Smooth muscle cell (in vitro differentiated cells): ENCODE measurements at regions not wholly inside any gene's neighbourhood (a gene's known extent, or its start where the extent isn't known, plus 50 kb on each side); places are given as distances from the start of the nearest gene placed in this dataset.
A peak's percentile ranks its signal among the peaks of the same experiment; 100 is the strongest.

Experiments used
- DNase-seq: peaks from one replicate; lab custom pipeline; 2025; ENCODE audit not compliant: unreplicated experiment; lab: John Stamatoyannopoulos, UW
- H2AFZ ChIP-seq: fragments of 200-600 bp; sonication (generic); 2 replicates; pipeline ENCODE4 v1.6.0; 2016; ENCODE audit warnings: antibody characterized with exemption, low read depth, mild to moderate bottlenecking
- H3F3A ChIP-seq: fragments of 200-600 bp; sonication (generic); 2 replicates; pipeline ENCODE4 v1.6.0; 2017; ENCODE audit warnings: antibody characterized with exemption, low read depth
- H3K27ac ChIP-seq: fragments of 200-600 bp; sonication (generic); 2 replicates; pipeline ENCODE4 v1.5.1; 2016; ENCODE audit warnings: low read depth, mild to moderate bottlenecking
- H3K27me3 ChIP-seq: fragments of 200-600 bp; sonication (generic); 2 replicates; pipeline ENCODE4 v1.6.1; 2016; ENCODE audit warnings: low read depth, mild to moderate bottlenecking
- H3K36me3 ChIP-seq: fragments of 200-600 bp; sonication (generic); 2 replicates; pipeline ENCODE4 v1.5.1; 2016; ENCODE audit warnings: low read depth
- H3K4me1 ChIP-seq: fragments of 200-600 bp; sonication (generic); 2 replicates; pipeline ENCODE4 v1.5.1; 2016; ENCODE audit warnings: low read depth
- H3K4me2 ChIP-seq: fragments of 200-600 bp; sonication (generic); 2 replicates; pipeline ENCODE4 v1.6.0; 2016; ENCODE audit warnings: mild to moderate bottlenecking
- H3K4me3 ChIP-seq: fragments of 200-600 bp; sonication (generic); 2 replicates; pipeline ENCODE4 v1.5.1; 2016; ENCODE audit warnings: mild to moderate bottlenecking
- H3K79me2 ChIP-seq: fragments of 200-600 bp; sonication (generic); 2 replicates; pipeline ENCODE4 v1.6.0; 2016; ENCODE audit warnings: low read depth, mild to moderate bottlenecking
- H3K9ac ChIP-seq: fragments of 200-600 bp; sonication (generic); 2 replicates; pipeline ENCODE4 v1.6.0; 2016; ENCODE audit warnings: low read depth
- H3K9me3 ChIP-seq: fragments of 200-600 bp; sonication (generic); replicated peaks from 2 replicates; pipeline ENCODE4 v1.5.1; 2016; ENCODE audit warnings: low read depth
- H4K20me1 ChIP-seq: fragments of 200-600 bp; sonication (generic); 2 replicates; pipeline ENCODE4 v1.6.0; 2016; ENCODE audit warnings: low read depth
- WGBS: methylation state at CpG from one replicate; pipeline ENCODE4 v1.1.7; 2016; ENCODE audit warnings: low lambda C conversion rate; 5-methylcytosine and 5-hydroxymethylcytosine counted together
- TF ChIP-seq, protein P1 (sequence below): fragments of 200-600 bp; sonication (generic); IDR thresholded peaks from 2 replicates; pipeline ENCODE4 v1.5.1; 2017; ENCODE audit warnings: borderline replicate concordance, mild to moderate bottlenecking, antibody characterized with exemption; ENCODE audit not compliant: insufficient read depth, poor library complexity, severe bottlenecking

DNA sequence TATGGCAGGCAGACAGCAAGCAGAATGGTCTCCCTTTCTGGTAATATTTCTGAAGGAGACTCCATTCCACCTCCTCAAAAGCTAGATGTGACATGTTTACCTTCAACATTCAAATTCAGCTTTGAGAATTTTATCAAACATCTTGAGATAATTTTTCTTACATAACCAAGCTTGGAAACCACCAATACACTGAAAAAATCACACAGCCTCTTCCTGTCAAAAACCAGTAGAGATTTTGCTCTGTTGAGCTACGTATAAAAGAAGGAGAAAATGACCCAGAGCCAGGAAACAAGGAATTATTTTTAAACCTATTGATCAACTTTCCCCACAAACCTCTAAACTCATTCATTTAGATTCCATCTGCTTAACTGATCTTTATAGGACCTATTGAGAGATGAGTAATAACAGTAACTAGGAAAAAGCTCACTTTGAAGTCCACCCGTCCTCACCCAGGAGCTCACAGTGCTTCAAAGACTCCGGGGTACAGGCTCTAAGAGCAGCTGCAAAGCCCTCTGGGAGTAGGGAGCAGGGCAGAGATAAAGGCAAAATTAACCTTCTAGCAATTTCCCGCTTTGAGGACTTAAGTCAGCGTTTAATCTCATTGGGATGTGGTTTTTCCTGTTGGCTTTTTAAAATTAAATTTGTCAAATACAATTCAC is 318.2 kb upstream of the RASGEF1B start:
- TF ChIP-seq, protein P1, sequence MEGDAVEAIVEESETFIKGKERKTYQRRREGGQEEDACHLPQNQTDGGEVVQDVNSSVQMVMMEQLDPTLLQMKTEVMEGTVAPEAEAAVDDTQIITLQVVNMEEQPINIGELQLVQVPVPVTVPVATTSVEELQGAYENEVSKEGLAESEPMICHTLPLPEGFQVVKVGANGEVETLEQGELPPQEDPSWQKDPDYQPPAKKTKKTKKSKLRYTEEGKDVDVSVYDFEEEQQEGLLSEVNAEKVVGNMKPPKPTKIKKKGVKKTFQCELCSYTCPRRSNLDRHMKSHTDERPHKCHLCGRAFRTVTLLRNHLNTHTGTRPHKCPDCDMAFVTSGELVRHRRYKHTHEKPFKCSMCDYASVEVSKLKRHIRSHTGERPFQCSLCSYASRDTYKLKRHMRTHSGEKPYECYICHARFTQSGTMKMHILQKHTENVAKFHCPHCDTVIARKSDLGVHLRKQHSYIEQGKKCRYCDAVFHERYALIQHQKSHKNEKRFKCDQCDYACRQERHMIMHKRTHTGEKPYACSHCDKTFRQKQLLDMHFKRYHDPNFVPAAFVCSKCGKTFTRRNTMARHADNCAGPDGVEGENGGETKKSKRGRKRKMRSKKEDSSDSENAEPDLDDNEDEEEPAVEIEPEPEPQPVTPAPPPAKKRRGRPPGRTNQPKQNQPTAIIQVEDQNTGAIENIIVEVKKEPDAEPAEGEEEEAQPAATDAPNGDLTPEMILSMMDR, result no peak
- Histone ChIP-seq H3K36me3 (no peaks in the 10 kb centered on the region), H3K4me3 (no peak overlapping the region), H3K27ac (no peak overlapping the region), H4K20me1 (no peaks in the 10 kb centered on the region), H3K4me1 (peaks cover 4% of the 10 kb centered on the region), H3K27me3 (no peaks in the 10 kb centered on the region), H3F3A (peaks cover 8% of the 10 kb centered on the region), H3K4me2 (no peak overlapping the region), H3K79me2 (no peaks in the 10 kb centered on the region), H3K9me3 (no peaks in the 10 kb centered on the region), H3K9ac (no peak overlapping the region), H2AFZ (no peak overlapping the region)
- 64% methylated on average over 5 of the region's 5 CpGs for WGBS
- DNase-seq, result no peak

DNA sequence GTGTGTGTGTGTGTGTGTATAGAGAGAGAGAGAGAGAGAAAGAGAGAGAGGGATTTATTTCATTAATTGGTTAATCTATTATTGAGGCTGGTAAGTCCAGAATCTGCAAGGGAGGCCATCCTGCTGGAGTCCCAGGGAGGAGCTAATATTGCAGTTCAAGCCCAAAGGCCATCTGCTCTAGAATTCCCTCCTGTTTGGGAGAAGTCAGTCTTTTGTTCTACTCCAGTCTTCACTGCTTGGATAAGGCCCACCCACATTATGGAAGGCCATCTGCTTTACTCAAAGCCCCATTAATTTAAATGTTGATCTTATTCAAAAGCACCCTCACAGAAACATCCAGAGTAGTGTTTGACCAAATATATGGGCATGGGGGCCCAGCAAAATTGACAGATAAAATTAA is 317.5 kb upstream of the RASGEF1B start:
- H3K4me1 ChIP-seq, result peaks cover 4% of the 10 kb centered on the region

DNA sequence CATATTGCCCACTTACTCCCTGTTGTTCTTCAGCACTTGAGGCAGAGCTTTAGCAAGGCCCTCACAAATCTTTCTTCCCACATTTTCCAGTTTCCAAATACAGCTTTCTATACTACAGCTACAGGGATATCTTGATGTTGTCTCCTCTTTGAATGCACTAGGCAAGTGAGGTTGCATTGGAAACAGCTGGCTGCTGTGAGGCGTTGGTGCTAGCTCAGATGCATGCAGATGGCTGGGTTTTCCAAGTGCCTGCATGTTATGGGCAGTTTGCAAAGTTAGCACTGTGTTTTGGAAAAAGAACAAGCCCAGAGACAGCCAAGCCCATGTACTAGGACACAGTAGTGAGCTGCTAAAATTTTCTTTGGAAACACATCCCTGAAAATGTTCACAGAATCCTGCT is 315.1 kb upstream of the RASGEF1B start:
- H3K4me3 ChIP-seq, result no peak overlapping the region
- TF ChIP-seq, protein P1, result no peak
- H3K27me3 ChIP-seq, result no peaks in the 10 kb centered on the region
- H3K27ac ChIP-seq, result no peak overlapping the region
- no peaks in the 10 kb centered on the region for H3K36me3 ChIP-seq
- no peaks in the 10 kb centered on the region for H4K20me1 ChIP-seq
- H3K79me2 ChIP-seq, result no peaks in the 10 kb centered on the region
- H3K9me3 ChIP-seq, result no peaks in the 10 kb centered on the region
- H3K9ac ChIP-seq, result no peak overlapping the region
- peaks cover 4% of the 10 kb centered on the region for H3K4me1 ChIP-seq
- WGBS, result 55% methylated on average over 1 of the region's 1 CpG
- peaks cover 8% of the 10 kb centered on the region for H3F3A ChIP-seq
- H2AFZ ChIP-seq, result peak overlapping the region; percentile 6
- DNase-seq, result no peak
- H3K4me2 ChIP-seq, result peak overlapping the region; percentile 9

More for the DNA sequence above, 317.5 kb upstream of the RASGEF1B start:
- no peak overlapping the region for H3K9ac ChIP-seq
- H3K36me3 ChIP-seq, result no peaks in the 10 kb centered on the region
- H3K79me2 ChIP-seq, result no peaks in the 10 kb centered on the region
- TF ChIP-seq, protein P1, result no peak
- no peaks in the 10 kb centered on the region for H4K20me1 ChIP-seq
- no peak overlapping the region for H3K4me3 ChIP-seq
- peaks cover 8% of the 10 kb centered on the region for H3F3A ChIP-seq
- H3K27me3 ChIP-seq, result no peaks in the 10 kb centered on the region
- H3K27ac ChIP-seq, result no peak overlapping the region
- no peak overlapping the region for H2AFZ ChIP-seq
- no peaks in the 10 kb centered on the region for H3K9me3 ChIP-seq
- no peak for DNase-seq
- H3K4me2 ChIP-seq, result no peak overlapping the region
